ENCODE measurements at regions not wholly inside any gene's neighbourhood (a gene's known extent, or its start where the extent isn't known, plus 50 kb on each side); places are given as distances from the start of the nearest gene placed in this dataset.

- Histone ChIP-seq H2AFZ (ENCODE audit: low read length) (peak overlapping the region; percentile 20), H3K27ac (ENCODE audit: insufficient read depth, low read length) (no peak overlapping the region)
- TF ChIP-seq, protein P1, sequence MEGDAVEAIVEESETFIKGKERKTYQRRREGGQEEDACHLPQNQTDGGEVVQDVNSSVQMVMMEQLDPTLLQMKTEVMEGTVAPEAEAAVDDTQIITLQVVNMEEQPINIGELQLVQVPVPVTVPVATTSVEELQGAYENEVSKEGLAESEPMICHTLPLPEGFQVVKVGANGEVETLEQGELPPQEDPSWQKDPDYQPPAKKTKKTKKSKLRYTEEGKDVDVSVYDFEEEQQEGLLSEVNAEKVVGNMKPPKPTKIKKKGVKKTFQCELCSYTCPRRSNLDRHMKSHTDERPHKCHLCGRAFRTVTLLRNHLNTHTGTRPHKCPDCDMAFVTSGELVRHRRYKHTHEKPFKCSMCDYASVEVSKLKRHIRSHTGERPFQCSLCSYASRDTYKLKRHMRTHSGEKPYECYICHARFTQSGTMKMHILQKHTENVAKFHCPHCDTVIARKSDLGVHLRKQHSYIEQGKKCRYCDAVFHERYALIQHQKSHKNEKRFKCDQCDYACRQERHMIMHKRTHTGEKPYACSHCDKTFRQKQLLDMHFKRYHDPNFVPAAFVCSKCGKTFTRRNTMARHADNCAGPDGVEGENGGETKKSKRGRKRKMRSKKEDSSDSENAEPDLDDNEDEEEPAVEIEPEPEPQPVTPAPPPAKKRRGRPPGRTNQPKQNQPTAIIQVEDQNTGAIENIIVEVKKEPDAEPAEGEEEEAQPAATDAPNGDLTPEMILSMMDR (conservative IDR thresholded peaks at IDR 0.05 in 1 of 2, IDR thresholded peaks at IDR 0.05 in 1 of 2; ENCODE audit: low read depth in 1 of 2, low read length in 2 of 2), result no peak
- no peak for TF ChIP-seq EZH2 (IDR thresholded peaks at IDR 0.05; ENCODE audit: low read length, missing control alignments)
These were observed 491.0 kb upstream of the CLINT1 start for GRCh38 chr5:158349987-158350386.

DNA sequence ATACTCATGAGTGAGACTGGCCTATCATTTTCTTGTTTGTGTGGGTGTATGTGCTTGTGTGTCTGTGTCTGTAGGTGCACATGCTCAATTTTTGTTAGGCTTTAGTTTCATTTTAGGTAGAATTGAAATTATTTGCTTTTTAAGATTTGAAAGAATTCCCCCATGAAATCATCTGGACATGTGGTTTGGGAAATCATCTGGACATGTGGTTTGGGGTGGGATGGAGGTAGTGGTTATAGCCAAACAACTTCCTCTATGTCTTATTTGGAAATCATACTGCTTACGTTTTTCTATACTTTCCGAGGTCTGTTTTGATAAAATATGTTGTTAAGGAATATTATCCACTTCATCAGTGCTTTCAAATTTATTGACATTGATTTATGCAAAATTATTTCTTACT is 485.4 kb upstream of the CLINT1 start:
- no peaks in the 10 kb centered on the region for H3K27me3 ChIP-seq (ENCODE audit: control insufficient read depth, insufficient read depth, low read length)
- no peaks in the 10 kb centered on the region for H3K9me3 ChIP-seq (ENCODE audit: control insufficient read depth, insufficient read depth, low read depth, low read length)
- H3K36me3 ChIP-seq (ENCODE audit: control insufficient read depth, insufficient read depth, low read length), result no peaks in the 10 kb centered on the region
- no peak overlapping the region for H3K4me2 ChIP-seq (ENCODE audit: extremely low read depth, insufficient read depth, low read length)
- no peak overlapping the region for H3K27ac ChIP-seq (ENCODE audit: insufficient read depth, low read length)
- TF ChIP-seq, protein P1 (conservative IDR thresholded peaks at IDR 0.05 in 1 of 2, IDR thresholded peaks at IDR 0.05 in 1 of 2; ENCODE audit: low read depth in 1 of 2, low read length in 2 of 2), result no peak
- TF ChIP-seq EZH2 (IDR thresholded peaks at IDR 0.05; ENCODE audit: low read length, missing control alignments), result no peak
- H3K4me1 ChIP-seq (ENCODE audit: control insufficient read depth, extremely low read depth, insufficient read depth, low read length), result no peaks in the 10 kb centered on the region
- H2AFZ ChIP-seq (ENCODE audit: low read length), result no peak overlapping the region
- no peak for DNase-seq (ENCODE audit: low read depth in 2 of 2)
- H4K20me1 ChIP-seq (ENCODE audit: control insufficient read depth, extremely low read depth, insufficient read depth, low read length), result no peaks in the 10 kb centered on the region
- H3K9ac ChIP-seq (ENCODE audit: insufficient read depth, low read length), result no peak overlapping the region
- no peak overlapping the region for H3K4me3 ChIP-seq (replicated peaks in 1 of 4; ENCODE audit: control extremely low read depth in 1 of 4, insufficient read depth in 1 of 4, low read depth in 3 of 4, low read length in 4 of 4)
- H3K79me2 ChIP-seq (ENCODE audit: control insufficient read depth, insufficient read depth, low read length), result no peaks in the 10 kb centered on the region

More at GRCh38 chr5:158349987-158350386, 491.0 kb upstream of the CLINT1 start:
- H3K9ac ChIP-seq (ENCODE audit: insufficient read depth, low read length), result no peak overlapping the region
- H3K36me3 ChIP-seq (ENCODE audit: control insufficient read depth, insufficient read depth, low read length), result no peaks in the 10 kb centered on the region
- no peak overlapping the region for H3K4me2 ChIP-seq (ENCODE audit: extremely low read depth, insufficient read depth, low read length)
- H3K27me3 ChIP-seq (ENCODE audit: control insufficient read depth, insufficient read depth, low read length), result no peaks in the 10 kb centered on the region
- peak in 1 of 2 donors; percentile 18 for DNase-seq (ENCODE audit: low read depth in 2 of 2)
- no peak overlapping the region for H3K4me3 ChIP-seq (replicated peaks in 1 of 4; ENCODE audit: control extremely low read depth in 1 of 4, insufficient read depth in 1 of 4, low read depth in 3 of 4, low read length in 4 of 4)
- no peaks in the 10 kb centered on the region for H4K20me1 ChIP-seq (ENCODE audit: control insufficient read depth, extremely low read depth, insufficient read depth, low read length)
- no peaks in the 10 kb centered on the region for H3K79me2 ChIP-seq (ENCODE audit: control insufficient read depth, insufficient read depth, low read length)
- no peaks in the 10 kb centered on the region for H3K9me3 ChIP-seq (ENCODE audit: control insufficient read depth, insufficient read depth, low read depth, low read length)
- H3K4me1 ChIP-seq (ENCODE audit: control insufficient read depth, extremely low read depth, insufficient read depth, low read length), result no peaks in the 10 kb centered on the region

DNA sequence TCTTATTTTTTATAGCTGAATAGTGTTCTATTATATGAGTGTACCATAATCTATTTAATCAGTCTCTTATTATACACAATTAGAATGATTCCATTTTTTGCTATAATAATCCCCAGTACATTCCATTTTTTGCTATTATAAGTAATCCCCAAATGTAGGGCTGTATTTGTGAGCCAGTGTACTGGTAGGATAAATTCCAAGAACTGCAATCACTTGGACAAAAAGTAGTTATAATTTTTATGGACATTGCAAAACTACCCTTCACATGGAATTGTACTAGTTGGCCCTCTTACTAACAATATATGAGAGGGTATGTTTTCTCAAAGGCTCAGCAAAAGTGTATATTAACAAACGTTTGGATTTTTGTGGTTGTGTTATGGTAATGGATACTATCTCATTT is 481.7 kb upstream of the CLINT1 start:
- no peak for TF ChIP-seq EZH2 (IDR thresholded peaks at IDR 0.05; ENCODE audit: low read length, missing control alignments)
- TF ChIP-seq, protein P1 (conservative IDR thresholded peaks at IDR 0.05 in 1 of 2, IDR thresholded peaks at IDR 0.05 in 1 of 2; ENCODE audit: low read depth in 1 of 2, low read length in 2 of 2), result no peak
- H3K36me3 ChIP-seq (ENCODE audit: control insufficient read depth, insufficient read depth, low read length), result no peaks in the 10 kb centered on the region
- no peak for DNase-seq (ENCODE audit: low read depth in 2 of 2)

More for the DNA sequence above, 481.7 kb upstream of the CLINT1 start:
- no peak overlapping the region for H3K4me2 ChIP-seq (ENCODE audit: extremely low read depth, insufficient read depth, low read length)
- H3K4me1 ChIP-seq (ENCODE audit: control insufficient read depth, extremely low read depth, insufficient read depth, low read length), result no peaks in the 10 kb centered on the region
- H3K9me3 ChIP-seq (ENCODE audit: control insufficient read depth, insufficient read depth, low read depth, low read length), result no peaks in the 10 kb centered on the region
- H3K79me2 ChIP-seq (ENCODE audit: control insufficient read depth, insufficient read depth, low read length), result no peaks in the 10 kb centered on the region
- H4K20me1 ChIP-seq (ENCODE audit: control insufficient read depth, extremely low read depth, insufficient read depth, low read length), result no peaks in the 10 kb centered on the region
- no peak overlapping the region for H3K9ac ChIP-seq (ENCODE audit: insufficient read depth, low read length)
- no peak overlapping the region for H2AFZ ChIP-seq (ENCODE audit: low read length)
- no peak overlapping the region for H3K4me3 ChIP-seq (replicated peaks in 1 of 4; ENCODE audit: control extremely low read depth in 1 of 4, insufficient read depth in 1 of 4, low read depth in 3 of 4, low read length in 4 of 4)
- no peaks in the 10 kb centered on the region for H3K27me3 ChIP-seq (ENCODE audit: control insufficient read depth, insufficient read depth, low read length)
- no peak overlapping the region for H3K27ac ChIP-seq (ENCODE audit: insufficient read depth, low read length)
